GM18502 (cell line): ENCODE measurements at regions not wholly inside any gene's neighbourhood (a gene's known extent, or its start where the extent isn't known, plus 50 kb on each side); places are given as distances from the start of the nearest gene placed in this dataset.

ENCODE experiments used
- ATAC-seq: cut with Tn5 transposase; IDR thresholded peaks from one replicate; pipeline ENCODE4 v1.9.1; 2021; ENCODE audit warnings: mild to moderate bottlenecking; ENCODE audit not compliant: unreplicated experiment, poor library complexity

DNA sequence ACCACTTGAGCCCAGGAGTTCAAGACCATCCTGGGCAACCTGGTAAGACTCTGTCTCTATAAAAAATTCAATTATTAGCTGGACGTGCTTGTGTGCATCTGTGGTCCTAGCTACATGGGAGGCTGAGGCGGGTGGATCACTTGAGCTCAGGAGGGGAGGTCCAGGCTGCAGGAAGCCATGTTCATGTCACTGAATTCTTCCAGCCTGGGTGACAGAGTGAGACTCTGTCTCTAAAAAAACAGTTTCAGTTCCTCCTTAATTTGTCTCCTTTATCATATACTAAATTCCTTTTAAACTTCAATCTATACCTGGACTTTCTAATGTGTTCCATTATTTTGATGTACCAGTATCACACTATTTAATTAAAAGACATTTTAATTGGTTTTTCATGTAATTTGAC lies 422.2 kb upstream of the TLE4 start:
- ATAC-seq: no peak

DNA sequence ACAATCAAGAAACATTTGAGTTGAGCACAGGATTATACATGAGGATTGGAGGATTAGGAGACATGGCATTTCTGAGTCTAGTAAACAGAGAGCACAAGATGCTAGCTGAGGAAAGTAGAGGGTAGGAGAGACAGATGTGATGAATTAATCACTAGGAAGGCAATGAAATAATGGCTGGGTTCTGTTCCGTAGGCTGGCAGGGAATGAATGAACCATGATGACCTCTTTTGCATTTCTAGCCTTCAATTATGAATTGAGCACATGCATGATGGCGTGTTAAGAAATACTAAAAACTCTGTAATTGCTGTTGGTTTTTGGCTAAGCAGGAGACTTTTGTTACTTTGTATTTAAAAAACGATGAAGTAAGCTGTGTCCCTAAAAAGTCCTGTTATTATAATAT lies 420.0 kb upstream of the TLE4 start:
- no peak for ATAC-seq

DNA sequence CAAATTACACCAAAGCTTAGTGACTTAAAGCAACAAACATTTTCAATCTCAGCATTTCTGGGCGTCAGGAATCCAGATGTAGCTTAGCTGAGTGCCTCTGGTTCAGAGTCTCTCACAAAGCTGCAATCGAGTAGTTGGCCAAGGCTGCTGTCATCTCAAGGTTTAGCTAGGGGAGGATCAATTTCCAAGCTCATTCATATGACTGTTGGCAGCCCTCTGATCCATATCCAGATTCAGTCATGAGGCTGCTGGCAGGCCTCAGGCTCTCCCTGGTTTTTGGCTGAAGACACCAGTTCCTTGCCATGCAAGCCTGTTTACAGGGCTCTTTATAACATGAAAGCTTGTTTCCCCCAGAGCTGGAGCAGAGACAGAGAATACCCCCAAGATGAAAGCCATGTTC lies 419.5 kb upstream of the TLE4 start:
- ATAC-seq: no peak

DNA sequence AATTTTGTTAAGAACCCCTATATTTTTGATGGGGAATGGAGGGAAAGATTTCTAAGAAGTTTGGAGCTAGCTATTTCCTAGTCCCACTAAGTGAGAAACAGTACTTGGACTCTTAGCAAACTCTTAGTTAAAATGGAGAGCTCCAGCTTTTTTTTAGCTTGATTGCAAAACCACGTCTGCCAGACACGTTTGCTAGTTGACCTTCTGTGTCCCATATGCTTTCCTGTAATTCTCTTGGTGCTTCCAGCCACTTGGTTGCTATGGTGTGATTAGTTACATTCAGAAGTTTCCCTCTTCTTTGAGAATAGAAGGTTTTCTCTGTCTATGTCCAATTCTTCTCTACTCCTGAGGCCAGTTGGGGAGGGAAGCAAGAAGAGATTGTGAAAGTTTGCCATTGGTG lies 417.0 kb upstream of the TLE4 start:
- ATAC-seq: no peak

DNA sequence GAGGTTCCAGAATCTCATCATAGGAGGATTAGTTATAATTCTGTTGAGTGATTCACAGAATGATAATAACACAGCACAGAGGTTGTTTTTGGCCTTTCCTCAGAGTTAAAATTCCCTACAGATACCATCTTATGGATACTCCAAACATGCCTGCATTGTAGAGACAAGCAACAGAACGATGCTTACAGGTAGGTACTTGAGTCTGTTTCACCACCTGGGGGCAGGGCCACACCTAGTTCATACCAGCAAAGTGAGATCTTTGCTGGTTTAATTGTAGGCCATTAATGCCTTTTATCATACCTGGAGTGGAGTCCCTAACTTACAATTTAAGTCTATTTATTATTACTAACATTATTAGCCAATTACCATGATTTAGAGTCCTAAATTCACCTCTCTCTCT lies 416.5 kb upstream of the TLE4 start:
- ATAC-seq: no peak

- ATAC-seq: no peak
These were observed 408.2 kb upstream of the TLE4 start for GRCh38 chr9:79163544-79163943.

DNA sequence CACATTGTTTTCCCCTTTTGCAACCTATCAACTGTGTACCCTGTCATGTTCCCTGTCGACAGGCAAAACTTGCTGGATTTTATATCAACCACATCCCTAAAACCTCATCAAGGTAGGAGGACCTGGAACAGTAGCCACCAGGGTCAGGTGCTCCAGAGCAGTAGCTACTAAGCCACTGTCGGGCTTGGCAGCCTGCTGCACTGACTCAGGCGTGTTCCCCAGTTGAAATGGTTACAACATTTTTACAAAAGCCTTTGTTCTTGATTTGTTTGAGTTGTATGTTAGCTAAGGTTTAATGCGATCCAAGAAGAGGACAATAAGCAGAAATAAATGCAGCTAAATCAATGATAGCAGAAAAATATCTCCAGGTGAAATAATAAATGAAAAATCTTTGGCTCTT lies 407.4 kb upstream of the TLE4 start:
- no peak for ATAC-seq

GRCh38 chr9:79165020-79165780 lies 406.6 kb upstream of the TLE4 start:
- ATAC-seq: no peak

DNA sequence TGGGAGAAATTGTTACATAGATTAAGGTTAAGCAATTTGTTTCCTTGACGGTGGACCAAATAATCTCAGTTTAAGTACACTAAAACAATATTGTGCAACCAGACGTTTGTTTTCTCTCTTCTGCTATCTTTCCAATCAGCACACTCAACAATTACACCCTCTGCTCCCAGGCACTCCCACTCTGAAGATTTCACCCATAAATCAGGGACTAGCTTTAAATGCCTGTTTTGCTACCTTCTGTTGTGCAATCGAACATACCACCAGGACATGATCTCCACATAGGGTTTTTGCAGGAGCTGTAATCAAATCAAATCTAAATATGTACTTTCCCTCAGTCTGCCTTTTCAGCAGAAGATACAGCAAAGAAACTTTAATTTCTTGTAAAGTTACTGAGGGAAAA lies 405.8 kb upstream of the TLE4 start:
- no peak for ATAC-seq

DNA sequence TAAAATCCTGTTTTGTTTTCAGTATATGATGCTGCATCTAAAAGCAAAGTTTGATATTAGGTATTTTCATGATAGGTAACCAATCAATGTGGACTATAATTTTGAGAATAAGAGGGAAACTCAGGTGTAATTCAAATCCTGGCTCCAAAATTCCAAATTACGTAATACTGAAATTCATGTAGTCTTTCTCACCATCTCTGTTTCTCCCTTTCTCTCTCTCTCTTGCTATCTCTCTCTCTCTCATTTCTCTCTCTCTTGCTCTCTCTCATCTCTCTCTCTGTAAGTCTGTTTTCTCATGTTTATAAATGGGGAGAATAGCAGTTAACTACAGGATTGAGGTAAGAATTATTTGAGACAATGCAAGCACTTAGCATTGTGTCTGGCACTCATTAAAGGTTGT lies 401.1 kb upstream of the TLE4 start:
- no peak for ATAC-seq

DNA sequence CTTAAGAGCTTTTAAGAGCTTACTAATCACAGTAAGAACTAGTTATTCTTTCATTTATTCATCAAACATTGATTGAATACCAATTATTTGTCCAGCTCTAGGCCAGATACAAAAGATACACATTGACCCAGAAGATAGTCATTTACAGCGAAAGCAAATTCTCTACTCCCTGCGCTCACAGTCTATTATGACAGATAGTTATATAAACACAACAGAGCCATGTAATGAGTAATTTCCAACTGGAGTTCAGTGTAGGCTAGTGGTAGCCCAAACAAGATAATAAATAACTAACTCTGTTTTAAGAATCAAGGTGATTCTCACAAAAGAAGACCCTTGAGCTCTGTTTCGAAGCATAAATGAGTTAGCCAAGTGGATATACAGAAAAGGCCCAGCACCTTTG lies 397.8 kb upstream of the TLE4 start:
- no peak for ATAC-seq

- no peak for ATAC-seq
These were observed 395.6 kb upstream of the TLE4 start for GRCh38 chr9:79176014-79176697.

DNA sequence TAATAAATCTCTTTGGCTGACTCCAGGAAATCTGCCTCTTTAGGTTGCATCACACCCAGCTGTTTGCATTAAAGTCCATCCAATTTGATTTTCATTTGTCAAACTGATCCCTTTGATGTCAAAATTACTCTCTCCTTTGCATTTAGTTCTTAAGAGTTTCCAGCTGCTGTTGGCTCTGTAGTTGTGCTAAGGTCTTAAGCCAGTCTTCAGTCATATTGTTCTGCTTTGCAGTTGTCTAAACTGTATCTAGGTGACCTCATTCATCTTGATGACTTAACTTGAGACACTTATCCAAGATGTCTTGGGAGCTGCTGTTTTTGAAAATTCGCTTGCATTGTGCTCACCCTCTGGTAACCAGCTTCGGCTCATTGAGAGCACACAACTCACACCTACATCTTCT lies 386.9 kb upstream of the TLE4 start:
- ATAC-seq: no peak

DNA sequence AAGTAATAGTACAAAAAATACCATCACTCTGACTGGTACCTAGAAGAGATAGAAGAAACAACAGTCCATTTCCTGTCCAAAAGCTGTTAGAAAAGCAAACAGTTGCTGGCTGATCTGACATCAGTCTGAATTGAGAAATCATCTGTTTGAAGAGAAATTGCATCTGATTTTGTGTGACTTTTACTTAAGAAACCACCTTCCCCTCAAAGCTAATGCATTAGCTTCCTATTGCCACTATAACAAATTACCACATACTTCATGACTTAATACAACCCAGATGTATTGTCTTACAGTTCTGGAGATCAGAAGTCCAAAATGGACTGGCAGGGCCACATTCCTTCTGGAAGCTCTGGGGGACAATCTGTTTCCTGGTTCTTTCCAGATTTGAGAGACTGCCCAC lies 385.9 kb upstream of the TLE4 start:
- ATAC-seq: no peak

- ATAC-seq: no peak
These were observed 382.2 kb upstream of the TLE4 start for GRCh38 chr9:79189511-79189924.

DNA sequence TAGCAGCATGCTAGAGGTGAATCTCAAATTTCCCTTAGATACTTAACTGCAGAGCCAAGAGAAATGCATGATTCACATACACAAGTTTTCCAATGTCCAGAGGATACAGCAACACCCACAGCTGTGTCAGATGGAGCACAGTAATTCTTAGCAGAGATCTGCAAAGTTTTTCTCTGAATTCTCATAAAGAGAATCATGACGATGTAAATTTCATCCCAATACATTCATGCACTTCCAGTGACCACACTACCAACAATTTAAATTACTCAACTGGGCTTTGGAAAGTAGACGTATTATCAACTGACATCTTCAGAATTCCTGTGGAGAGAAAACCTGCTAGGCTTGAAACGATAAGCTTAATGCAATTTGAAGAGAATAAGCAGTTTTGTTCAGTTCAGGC lies 378.8 kb upstream of the TLE4 start:
- ATAC-seq: no peak

GRCh38 chr9:79193501-79194223 lies 378.1 kb upstream of the TLE4 start:
- no peak for ATAC-seq

GRCh38 chr9:79195879-79196278 lies 375.9 kb upstream of the TLE4 start:
- no peak for ATAC-seq

DNA sequence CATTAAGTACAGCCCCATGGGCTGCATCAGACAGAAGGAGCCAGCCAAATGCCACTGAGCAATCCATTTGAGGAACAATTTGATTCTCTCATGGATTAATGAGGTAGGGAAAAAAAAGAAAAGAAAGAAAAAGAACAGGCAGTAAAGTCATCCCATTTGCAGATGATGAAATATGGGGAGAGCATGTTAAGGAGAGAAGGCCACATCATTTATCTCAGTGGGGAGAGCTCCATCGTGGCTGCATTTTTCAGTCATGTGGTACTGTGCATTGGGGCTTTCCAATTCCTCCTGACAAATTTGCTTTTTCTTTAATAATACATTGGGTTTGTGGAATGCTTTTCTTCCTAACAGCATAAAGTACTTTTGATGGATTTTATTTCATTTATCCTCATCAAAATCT lies 375.2 kb upstream of the TLE4 start:
- no peak for ATAC-seq

DNA sequence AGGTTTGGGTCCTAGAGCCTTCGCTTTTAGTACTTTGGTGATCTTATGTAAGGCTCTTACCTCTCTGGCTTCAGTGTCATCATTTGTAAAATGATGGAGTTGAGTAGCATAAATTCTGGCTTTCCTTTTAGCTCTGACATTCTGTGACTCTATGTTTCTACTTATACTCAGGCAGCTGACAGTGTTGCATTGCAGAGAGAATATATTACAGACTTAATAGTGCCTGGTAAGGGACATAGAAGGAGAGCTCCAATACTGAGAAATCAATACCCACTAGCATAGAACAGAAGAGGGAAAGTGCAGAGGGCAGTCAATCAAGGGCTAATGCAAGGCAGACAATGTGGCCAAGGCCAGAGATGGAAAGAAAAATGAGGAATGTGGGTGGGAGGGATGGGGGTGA lies 371.4 kb upstream of the TLE4 start:
- no peak for ATAC-seq

DNA sequence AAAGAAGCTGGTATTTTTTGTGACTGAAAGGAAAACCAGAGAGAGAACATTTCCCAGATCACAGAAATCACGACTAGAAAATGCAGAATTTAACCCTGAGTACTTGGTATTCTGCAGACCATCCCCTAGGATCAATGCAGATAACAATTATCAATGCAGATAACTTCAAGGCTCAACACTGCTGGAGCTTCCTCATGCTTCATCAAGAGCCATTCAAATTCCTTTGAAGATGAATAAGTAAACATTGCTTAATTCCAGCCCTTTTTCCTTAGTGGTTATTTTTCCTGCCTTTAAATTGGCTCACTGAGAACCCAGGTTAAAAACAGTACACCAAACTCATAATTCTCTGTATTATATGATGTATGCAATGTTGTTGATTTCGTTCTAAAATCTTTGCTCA lies 370.1 kb upstream of the TLE4 start:
- no peak for ATAC-seq
